Neutrophil (primary cell): ENCODE measurements at regions not wholly inside any gene's neighbourhood (a gene's known extent, or its start where the extent isn't known, plus 50 kb on each side); places are given as distances from the start of the nearest gene placed in this dataset.

Source experiments
- H3K27ac ChIP-seq: fragments of 200-600 bp; sonication (generic); 2 replicates; pipeline ENCODE4 v1.5.1; 2016; ENCODE audit warnings: mild to moderate bottlenecking, moderate library complexity
- H3K27me3 ChIP-seq: fragments of 200-600 bp; sonication (generic); 2 replicates; pipeline ENCODE4 v1.6.0; 2016; ENCODE audit warnings: mild to moderate bottlenecking
- H3K36me3 ChIP-seq: fragments of 200-600 bp; sonication (generic); 2 replicates; pipeline ENCODE4 v1.5.1; 2017
- H3K4me1 ChIP-seq, 2 experiments: fragments of 200-600 bp in 1 of 2; sonication (generic) in 1 of 2; 1 replicate in 1 of 2; 2 replicates in 1 of 2; pipeline versions ENCODE4 v1.5.1 to v1.6.1; 2013 to 2016; ENCODE audit warnings: low read depth in 1 of 2, low read length in 1 of 2, mild to moderate bottlenecking in 1 of 2, moderate library complexity in 1 of 2; ENCODE audit not compliant: control insufficient read depth in 1 of 2, insufficient read depth in 1 of 2
- H3K4me3 ChIP-seq, 2 experiments: fragments of 200-600 bp in 1 of 2; sonication (generic) in 1 of 2; 1 replicate in 1 of 2; 2 replicates in 1 of 2; pipeline ENCODE4 v1.5.1; 2013 to 2016; ENCODE audit warnings: low read depth in 1 of 2, low read length in 1 of 2, mild to moderate bottlenecking in 1 of 2, moderate library complexity in 1 of 2
- H3K9me3 ChIP-seq: fragments of 200-600 bp; sonication (generic); 2 replicates; pipeline ENCODE4 v1.5.1; 2016
- TF ChIP-seq, protein P1 (sequence below): fragments of 200-600 bp; sonication (generic); IDR thresholded peaks from 2 replicates; pipeline ENCODE4 v1.5.1; 2016; ENCODE audit warnings: antibody characterized with exemption

DNA sequence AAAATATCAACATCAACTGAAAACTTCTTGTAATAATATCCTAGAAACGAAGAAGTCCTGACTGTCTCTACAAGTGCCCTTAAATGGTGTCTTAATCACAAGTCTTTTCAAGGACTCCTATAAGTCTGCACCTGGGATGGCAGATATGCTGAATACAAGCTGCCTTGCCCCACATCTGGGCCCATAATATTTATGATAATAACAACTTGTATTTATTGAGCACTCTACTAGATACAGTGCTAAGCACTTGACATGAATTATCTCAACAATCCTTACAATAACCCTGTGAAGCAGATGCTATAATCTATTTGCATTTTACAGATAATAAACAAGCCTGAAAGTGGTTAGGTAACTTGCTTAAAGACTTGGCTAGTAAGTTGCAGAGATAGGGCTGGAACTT is 78.0 kb upstream of the ZNF648 start:
- TF ChIP-seq, protein P1, sequence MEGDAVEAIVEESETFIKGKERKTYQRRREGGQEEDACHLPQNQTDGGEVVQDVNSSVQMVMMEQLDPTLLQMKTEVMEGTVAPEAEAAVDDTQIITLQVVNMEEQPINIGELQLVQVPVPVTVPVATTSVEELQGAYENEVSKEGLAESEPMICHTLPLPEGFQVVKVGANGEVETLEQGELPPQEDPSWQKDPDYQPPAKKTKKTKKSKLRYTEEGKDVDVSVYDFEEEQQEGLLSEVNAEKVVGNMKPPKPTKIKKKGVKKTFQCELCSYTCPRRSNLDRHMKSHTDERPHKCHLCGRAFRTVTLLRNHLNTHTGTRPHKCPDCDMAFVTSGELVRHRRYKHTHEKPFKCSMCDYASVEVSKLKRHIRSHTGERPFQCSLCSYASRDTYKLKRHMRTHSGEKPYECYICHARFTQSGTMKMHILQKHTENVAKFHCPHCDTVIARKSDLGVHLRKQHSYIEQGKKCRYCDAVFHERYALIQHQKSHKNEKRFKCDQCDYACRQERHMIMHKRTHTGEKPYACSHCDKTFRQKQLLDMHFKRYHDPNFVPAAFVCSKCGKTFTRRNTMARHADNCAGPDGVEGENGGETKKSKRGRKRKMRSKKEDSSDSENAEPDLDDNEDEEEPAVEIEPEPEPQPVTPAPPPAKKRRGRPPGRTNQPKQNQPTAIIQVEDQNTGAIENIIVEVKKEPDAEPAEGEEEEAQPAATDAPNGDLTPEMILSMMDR = no peak
- Histone ChIP-seq H3K27ac (no peak overlapping the region), H3K4me1 (peaks cover 16% of the 10 kb centered on the region in 2 experiments), H3K36me3 (no peaks in the 10 kb centered on the region), H3K4me3 (no peak overlapping the region), H3K27me3 (no peaks in the 10 kb centered on the region), H3K9me3 (peaks cover 2% of the 10 kb centered on the region)

- TF ChIP-seq, protein P1 = no peak
- H3K4me3 ChIP-seq = no peak overlapping the region
- no peaks in the 10 kb centered on the region for H3K27me3 ChIP-seq
- H3K36me3 ChIP-seq = no peaks in the 10 kb centered on the region
- H3K4me1 ChIP-seq = no peaks in the 10 kb centered on the region
- peaks cover 11% of the 10 kb centered on the region for H3K9me3 ChIP-seq
- H3K27ac ChIP-seq = no peak overlapping the region
Measured at GRCh38 chr1:182137546-182137945, 76.0 kb upstream of the ZNF648 start.

DNA sequence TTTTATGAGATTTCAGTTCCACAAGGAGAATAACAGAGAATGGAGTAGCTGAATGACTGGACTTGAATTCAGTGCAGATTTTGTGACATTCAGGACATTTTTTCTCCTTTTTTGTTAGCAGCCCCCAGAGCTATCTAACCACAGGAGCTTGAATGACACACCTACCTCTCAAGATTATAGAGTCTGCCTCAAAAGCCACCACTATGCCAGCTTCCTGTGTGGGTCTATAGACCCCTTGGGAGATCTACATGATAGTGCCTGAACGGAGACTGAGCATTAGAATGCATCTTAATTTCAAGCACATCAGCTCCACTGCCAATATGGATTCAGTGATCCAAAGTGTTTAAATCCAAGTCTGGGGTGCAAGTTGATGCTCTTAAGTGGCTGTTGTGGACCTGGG is 74.4 kb upstream of the ZNF648 start:
- Histone ChIP-seq H3K27me3 (no peaks in the 10 kb centered on the region), H3K4me3 (no peak overlapping the region), H3K27ac (no peak overlapping the region), H3K4me1 (no peaks in the 10 kb centered on the region), H3K9me3 (peaks cover 11% of the 10 kb centered on the region), H3K36me3 (no peaks in the 10 kb centered on the region)
- TF ChIP-seq, protein P1 = no peak

GRCh38 chr1:182134257-182134656 is 72.7 kb upstream of the ZNF648 start:
- H3K27me3 ChIP-seq = no peaks in the 10 kb centered on the region
- H3K4me3 ChIP-seq = no peak overlapping the region
- peaks cover 0 to under 1% of the 10 kb centered on the region in 2 experiments for H3K4me1 ChIP-seq
- H3K9me3 ChIP-seq = peaks cover 11% of the 10 kb centered on the region
- H3K36me3 ChIP-seq = no peaks in the 10 kb centered on the region
- TF ChIP-seq, protein P1 = no peak
- H3K27ac ChIP-seq = no peak overlapping the region

DNA sequence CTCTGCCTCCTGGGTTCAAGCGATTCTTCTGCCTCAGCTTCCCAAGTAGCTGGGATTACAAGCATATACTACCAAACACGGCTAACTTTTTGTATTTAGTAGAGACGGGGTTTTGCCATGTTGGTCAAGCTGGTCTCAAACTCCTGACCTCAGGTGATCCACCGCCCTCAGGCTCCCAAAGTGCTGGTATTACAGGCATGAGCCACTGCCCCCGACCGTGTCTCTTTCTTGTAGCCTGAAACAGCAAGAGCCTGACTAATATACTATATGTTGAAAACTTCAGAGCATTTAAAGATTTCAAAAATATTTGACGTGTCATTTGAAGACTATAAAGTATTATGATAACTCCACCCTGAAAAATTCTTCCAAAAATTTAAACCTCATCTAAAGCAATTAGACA is 71.7 kb upstream of the ZNF648 start:
- no peak overlapping the region for H3K27ac ChIP-seq
- H3K27me3 ChIP-seq = no peaks in the 10 kb centered on the region
- TF ChIP-seq, protein P1 = no peak
- no peak overlapping the region for H3K4me3 ChIP-seq
- no peaks in the 10 kb centered on the region for H3K36me3 ChIP-seq
- peaks cover 11% of the 10 kb centered on the region for H3K9me3 ChIP-seq
- peaks cover 10 to 12% of the 10 kb centered on the region in 2 experiments for H3K4me1 ChIP-seq

GRCh38 chr1:182129398-182129797 is 67.9 kb upstream of the ZNF648 start:
- H3K4me3 ChIP-seq = no peak overlapping the region
- peaks cover 8% of the 10 kb centered on the region for H3K9me3 ChIP-seq
- no peaks in the 10 kb centered on the region for H3K27me3 ChIP-seq
- H3K4me1 ChIP-seq = peaks cover 10 to 12% of the 10 kb centered on the region in 2 experiments
- H3K27ac ChIP-seq = no peak overlapping the region
- TF ChIP-seq, protein P1 = no peak
- H3K36me3 ChIP-seq = no peaks in the 10 kb centered on the region
